ENCODE measurements at regions not wholly inside any gene's neighbourhood (a gene's known extent, or its start where the extent isn't known, plus 50 kb on each side); places are given as distances from the start of the nearest gene placed in this dataset.

GRCh38 chr2:206368484-206368883 is 74.8 kb upstream of the ADAM23 start:
- CTCF ChIA-PET = no interaction called here
- Histone ChIP-seq H3K9me3 (ENCODE audit: control insufficient read depth, insufficient read depth, low read depth, low read length) (no peaks in the 10 kb centered on the region), H3K27me3 (ENCODE audit: control insufficient read depth, insufficient read depth, low read length) (no peaks in the 10 kb centered on the region), H3K4me1 (ENCODE audit: control insufficient read depth, insufficient read depth, low read length) (no peaks in the 10 kb centered on the region), H3K27ac (ENCODE audit: low read length) (no peak overlapping the region), H3K36me3 (ENCODE audit: control insufficient read depth, insufficient read depth, low read length) (no peaks in the 10 kb centered on the region), H3K4me3 (ENCODE audit: low read depth in 2 of 2, low read length in 2 of 2) (no peak overlapping the region)
- in situ Hi-C loops (cut with HindIII; ENCODE audit: low pct_unique_long_range_greater_than_20kb, low sequenced_read_pairs) (no loop called here), intact Hi-C loops (cut with micrococcal nuclease; ENCODE audit: unreplicated experiment) (no loop called here)
- ATAC-seq = no peak
- POLR2A ChIA-PET = no interaction called here
- DNase-seq (ENCODE audit: low read depth, low spot score) = no peak
- TF ChIP-seq CTCF (IDR thresholded peaks at IDR 0.05) (no peak), TCF7L2 (IDR thresholded peaks at IDR 0.05; ENCODE audit: low read depth, low read length) (no peak), REST (IDR thresholded peaks at IDR 0.05; ENCODE audit: insufficient read depth in 1 of 2, low read depth in 2 of 2, low read length in 1 of 2) (no peak), SIN3A (IDR thresholded peaks at IDR 0.05; ENCODE audit: borderline replicate concordance, insufficient read depth, low read depth, low read length) (no peak), POLR2AphosphoS5 (IDR thresholded peaks at IDR 0.05; ENCODE audit: low read depth, low read length) (no peak)
- BruUV-seq (replicated peaks) = no TSS peak

GRCh38 chr2:206368933-206369569 is 74.3 kb upstream of the ADAM23 start:
- no peaks in the 10 kb centered on the region for H3K4me1 ChIP-seq (ENCODE audit: control insufficient read depth, insufficient read depth, low read length)
- BruUV-seq (replicated peaks) = no TSS peak
- H3K4me3 ChIP-seq (ENCODE audit: low read depth in 2 of 2, low read length in 2 of 2) = no peak overlapping the region
- no peaks in the 10 kb centered on the region for H3K36me3 ChIP-seq (ENCODE audit: control insufficient read depth, insufficient read depth, low read length)
- TF ChIP-seq REST (IDR thresholded peaks at IDR 0.05; ENCODE audit: insufficient read depth in 1 of 2, low read depth in 2 of 2, low read length in 1 of 2) (no peak), TCF7L2 (IDR thresholded peaks at IDR 0.05; ENCODE audit: low read depth, low read length) (no peak), SIN3A (IDR thresholded peaks at IDR 0.05; ENCODE audit: borderline replicate concordance, insufficient read depth, low read depth, low read length) (no peak), CTCF (IDR thresholded peaks at IDR 0.05) (no peak), POLR2AphosphoS5 (IDR thresholded peaks at IDR 0.05; ENCODE audit: low read depth, low read length) (no peak)
- ChIA-PET POLR2A (no interaction called here), CTCF (no interaction called here)
- no peaks in the 10 kb centered on the region for H3K9me3 ChIP-seq (ENCODE audit: control insufficient read depth, insufficient read depth, low read depth, low read length)
- in situ Hi-C loops (cut with HindIII; ENCODE audit: low pct_unique_long_range_greater_than_20kb, low sequenced_read_pairs) (no loop called here), intact Hi-C loops (cut with micrococcal nuclease; ENCODE audit: unreplicated experiment) (no loop called here)
- no peak overlapping the region for H3K27ac ChIP-seq (ENCODE audit: low read length)
- DNase-seq (ENCODE audit: low read depth, low spot score) (no peak), ATAC-seq (no peak)
- no peaks in the 10 kb centered on the region for H3K27me3 ChIP-seq (ENCODE audit: control insufficient read depth, insufficient read depth, low read length)

Measured in Panc1 (cell line).